A673 (cell line): ENCODE measurements at regions not wholly inside any gene's neighbourhood (a gene's known extent, or its start where the extent isn't known, plus 50 kb on each side); places are given as distances from the start of the nearest gene placed in this dataset.
A peak's percentile ranks its signal among the peaks of the same experiment; 100 is the strongest.
"Not testable (repeated sequence)": the region's sequence is repeated elsewhere in the genome, so short reads cannot be mapped to it uniquely, and the experiment has no call there.

Source experiments
- BruUV-seq: library from RNA; stranded (reverse); fragments of 400-500 nt; replicated peaks from 2 replicates; lab custom pipeline; 2021; lab: Mats Ljungman, UMichigan
- CTCF ChIA-PET: fragments of 300-600 bp; sonication (Branson Sonifier 250); formaldehyde crosslinking; loops from one replicate; lab custom pipeline; 2022; ENCODE audit warnings: antibody characterized with exemption; lab: Charles Lee
- POLR2A ChIA-PET: fragments of 300-600 bp; sonication (Branson Sonifier 250); formaldehyde crosslinking; loops from one replicate; lab custom pipeline; 2022; ENCODE audit warnings: antibody characterized with exemption; ENCODE audit not compliant: low non-redundant PET; lab: Charles Lee
- DNase-seq: peaks from one replicate; pipeline ENCODE4 v3.0.0-alpha.2; 2015; ENCODE audit warnings: low spot score
- H3K27ac ChIP-seq: fragments of 200-600 bp; sonication (generic); 2 replicates; pipeline ENCODE4 v1.5.1; 2016; ENCODE audit warnings: mixed run types, low read depth, mild to moderate bottlenecking, mixed read lengths, antibody characterized with exemption, low read length; ENCODE audit not compliant: poor library complexity, severe bottlenecking
- H3K27me3 ChIP-seq: fragments of 200-600 bp; sonication (generic); replicated peaks from 2 replicates; pipeline ENCODE4 v1.6.1; 2017; ENCODE audit warnings: mixed run types, low read depth, mild to moderate bottlenecking, mixed read lengths, antibody characterized with exemption, low read length; ENCODE audit not compliant: insufficient read depth, poor library complexity
- H3K36me3 ChIP-seq: fragments of 200-600 bp; sonication (generic); 2 replicates; pipeline ENCODE4 v1.6.1; 2016; ENCODE audit warnings: mixed run types, mild to moderate bottlenecking, mixed read lengths, antibody characterized with exemption, low read length; ENCODE audit not compliant: insufficient read depth, poor library complexity, severe bottlenecking
- H3K4me1 ChIP-seq: fragments of 200-600 bp; sonication (generic); 2 replicates; pipeline ENCODE4 v1.6.1; 2017; ENCODE audit warnings: mixed run types, mild to moderate bottlenecking, mixed read lengths, antibody characterized with exemption, low read length; ENCODE audit not compliant: insufficient read depth, poor library complexity, severe bottlenecking
- H3K4me3 ChIP-seq: fragments of 200-600 bp; sonication (generic); 2 replicates; pipeline ENCODE4 v1.5.1; 2016; ENCODE audit warnings: low read depth, mixed run types, mild to moderate bottlenecking, mixed read lengths, low read length; ENCODE audit not compliant: poor library complexity, severe bottlenecking
- H3K9me3 ChIP-seq: fragments of 200-600 bp; sonication (generic); 2 replicates; pipeline ENCODE4 v1.6.1; 2016; ENCODE audit warnings: mixed run types, low read depth, mild to moderate bottlenecking, mixed read lengths, antibody characterized with exemption, low read length; ENCODE audit not compliant: poor library complexity, severe bottlenecking
- CTCF ChIP-seq: fragments of 300-800, 200-600 bp; sonication (generic); conservative IDR thresholded peaks from 2 replicates; pipeline ENCODE4 v1.5.1; 2017; ENCODE audit warnings: low read depth, mild to moderate bottlenecking, antibody characterized with exemption, low read length, moderate library complexity, mixed read lengths
- EZH2 ChIP-seq: fragments of 200-600 bp; sonication (generic); IDR thresholded peaks from 2 replicates; pipeline ENCODE4 v1.6.1; 2017; ENCODE audit warnings: borderline replicate concordance, low read depth, mild to moderate bottlenecking, mixed read lengths, antibody characterized with exemption, low read length; ENCODE audit not compliant: poor library complexity, severe bottlenecking
- intact Hi-C: fragments of 100-400 bp; cut with micrococcal nuclease; formaldehyde crosslinking; loops from one replicate; pipeline ENCODE4 v1.10.0; 2022; ENCODE audit not compliant: unreplicated experiment

- Histone ChIP-seq H3K36me3 (no peaks in the 10 kb centered on the region), H3K4me3 (no peak overlapping the region), H3K4me1 (peaks cover 18% of the 10 kb centered on the region), H3K9me3 (no peaks in the 10 kb centered on the region), H3K27ac (no peak overlapping the region), H3K27me3 (no peaks in the 10 kb centered on the region)
- TF ChIP-seq EZH2 (no peak), CTCF (no peak)
- DNase-seq = no peak
- POLR2A ChIA-PET = interaction anchor here (0.6 kb wide), 1 partner anchor 1066 kb away, joined by 3 read pairs; no protein-coding TSS in a partner anchor
- BruUV-seq = no TSS peak
- intact Hi-C loops = no loop called here
- CTCF ChIA-PET = interaction anchor here (0.7 kb wide), 1 partner anchor 1928 kb away, joined by 4 read pairs; no protein-coding TSS in a partner anchor
Observed at GRCh38 chr6:133132466-133132971, 108.6 kb upstream of the EYA4 start.

GRCh38 chr6:133136177-133136880 is 104.8 kb upstream of the EYA4 start:
- peak; percentile 37 for DNase-seq
- Histone ChIP-seq H3K9me3 (no peaks in the 10 kb centered on the region), H3K4me1 (peaks cover 18% of the 10 kb centered on the region), H3K27ac (no peak overlapping the region), H3K27me3 (no peaks in the 10 kb centered on the region), H3K36me3 (no peaks in the 10 kb centered on the region), H3K4me3 (no peak overlapping the region)
- BruUV-seq = no TSS peak
- ChIA-PET CTCF (no interaction called here), POLR2A (no interaction called here)
- no peak for TF ChIP-seq EZH2
- no peak for TF ChIP-seq CTCF
- intact Hi-C loops = no loop called here

- H3K9me3 ChIP-seq, H3K27me3 ChIP-seq, BruUV-seq, H3K36me3 ChIP-seq, H3K4me1 ChIP-seq, CTCF ChIA-PET, DNase-seq, H3K4me3 ChIP-seq, H3K27ac ChIP-seq, POLR2A ChIA-PET, intact Hi-C loops: not testable (repeated sequence)
Observed at GRCh38 chr6:133147470-133148184, 93.5 kb upstream of the EYA4 start.
